SW480 (cell line): ENCODE measurements at regions not wholly inside any gene's neighbourhood (a gene's known extent, or its start where the extent isn't known, plus 50 kb on each side); places are given as distances from the start of the nearest gene placed in this dataset.
"Not testable (repeated sequence)": the region's sequence is repeated elsewhere in the genome, so short reads cannot be mapped to it uniquely, and the experiment has no call there.

Source experiments
- DNase-seq: peaks from one replicate; pipeline ENCODE4 v3.0.0-alpha.2; 2016; ENCODE audit warnings: low spot score

- no peak for DNase-seq
Observed at GRCh38 chrX:116290359-116290758, 119.8 kb downstream of the AGTR2 start.

- no peak for DNase-seq
Observed at GRCh38 chrX:116292183-116292582, 121.6 kb downstream of the AGTR2 start.

DNA sequence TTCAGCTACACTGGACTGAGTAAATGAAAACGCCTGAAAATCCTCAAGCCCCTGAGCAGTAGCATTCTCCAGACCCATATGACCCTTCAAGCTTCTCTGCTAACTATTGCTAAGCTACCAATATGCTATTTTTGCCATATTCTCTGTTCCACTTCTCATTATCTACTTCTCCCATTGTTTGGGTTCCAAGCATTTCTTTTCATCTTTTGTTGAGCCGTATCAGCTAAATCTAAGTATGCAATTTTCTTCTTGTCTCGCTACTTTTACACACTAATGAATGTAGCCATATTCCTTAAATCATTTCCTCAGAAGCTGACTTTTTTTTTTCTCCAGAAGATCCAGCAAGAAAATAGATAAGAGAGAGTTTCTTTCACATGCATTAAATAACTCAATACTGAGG is 128.4 kb downstream of the AGTR2 start:
- no peak for DNase-seq

- no peak for DNase-seq
Observed at GRCh38 chrX:116306218-116306617, 130.2 kb upstream of the SLC6A14 start.

DNA sequence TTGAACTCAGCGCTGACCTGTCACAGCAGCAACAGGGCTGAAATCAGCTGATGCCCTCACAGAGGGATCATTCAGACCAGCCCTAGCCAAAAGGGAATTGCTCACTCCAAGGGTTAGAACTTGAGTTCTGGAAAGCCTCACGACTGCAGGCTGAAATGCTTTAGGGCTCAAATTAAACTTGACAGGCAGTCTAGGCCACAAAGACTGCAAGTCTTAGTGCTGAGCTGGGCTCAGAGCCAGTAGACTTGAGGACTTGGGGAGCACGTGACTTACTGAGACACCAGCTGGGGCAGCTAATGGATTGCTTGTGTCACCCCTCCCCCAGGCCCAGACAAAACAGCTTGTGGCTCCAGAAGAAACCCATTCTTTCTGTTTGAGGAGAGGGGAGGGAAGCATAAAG is 119.0 kb upstream of the SLC6A14 start:
- no peak for DNase-seq

GRCh38 chrX:116318672-116319071 is 117.7 kb upstream of the SLC6A14 start:
- DNase-seq, result no peak

- no peak for DNase-seq
Observed at GRCh38 chrX:116321711-116322110, 114.7 kb upstream of the SLC6A14 start.

GRCh38 chrX:116332026-116332425 is 104.4 kb upstream of the SLC6A14 start:
- DNase-seq, result not testable (repeated sequence)

- not testable (repeated sequence) for DNase-seq
Observed at GRCh38 chrX:116334797-116335196, 101.6 kb upstream of the SLC6A14 start.

- no peak for DNase-seq
Observed at GRCh38 chrX:116339407-116339806, 97.0 kb upstream of the SLC6A14 start.

GRCh38 chrX:116342903-116343302 is 93.5 kb upstream of the SLC6A14 start:
- no peak for DNase-seq

GRCh38 chrX:116345958-116346357 is 90.4 kb upstream of the SLC6A14 start:
- no peak for DNase-seq

DNA sequence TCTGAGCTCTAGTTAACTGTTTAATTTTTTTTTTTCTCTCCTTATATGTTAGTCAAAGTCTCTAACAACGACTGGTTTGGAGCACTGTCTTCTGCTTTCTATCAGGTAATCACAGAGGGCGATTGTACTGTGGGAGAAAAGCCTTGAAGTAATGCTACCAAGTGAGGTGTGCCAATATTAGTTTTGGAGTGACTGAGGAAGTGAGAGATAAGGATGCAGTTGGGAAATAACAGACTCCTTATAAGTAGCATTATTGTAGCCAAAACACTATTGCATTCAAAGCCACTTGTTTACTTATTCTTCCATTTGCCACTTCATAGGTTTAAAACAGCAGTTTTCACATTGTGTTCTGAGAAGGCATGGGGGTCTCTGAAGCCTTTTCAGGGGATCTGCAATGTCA is 79.1 kb upstream of the SLC6A14 start:
- DNase-seq, result no peak

DNA sequence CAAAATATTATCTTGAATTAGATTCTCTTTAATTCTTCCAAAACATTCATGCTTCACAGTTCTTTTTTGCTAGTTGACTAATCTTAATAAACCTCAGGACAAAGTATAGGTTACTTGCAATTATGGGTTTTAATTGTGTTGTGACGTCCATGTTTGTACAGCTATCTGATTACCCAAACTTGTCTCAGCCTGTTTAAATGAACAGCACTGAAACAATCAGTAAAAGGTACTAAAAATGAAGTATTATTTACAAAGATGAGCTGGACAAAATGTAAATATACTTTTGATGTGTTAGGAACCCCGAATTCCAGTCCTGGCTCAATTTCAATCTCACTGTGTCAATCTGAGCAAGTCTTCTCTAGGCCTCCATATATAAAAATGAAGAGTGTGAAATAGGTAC is 57.4 kb upstream of the SLC6A14 start:
- no peak for DNase-seq

DNA sequence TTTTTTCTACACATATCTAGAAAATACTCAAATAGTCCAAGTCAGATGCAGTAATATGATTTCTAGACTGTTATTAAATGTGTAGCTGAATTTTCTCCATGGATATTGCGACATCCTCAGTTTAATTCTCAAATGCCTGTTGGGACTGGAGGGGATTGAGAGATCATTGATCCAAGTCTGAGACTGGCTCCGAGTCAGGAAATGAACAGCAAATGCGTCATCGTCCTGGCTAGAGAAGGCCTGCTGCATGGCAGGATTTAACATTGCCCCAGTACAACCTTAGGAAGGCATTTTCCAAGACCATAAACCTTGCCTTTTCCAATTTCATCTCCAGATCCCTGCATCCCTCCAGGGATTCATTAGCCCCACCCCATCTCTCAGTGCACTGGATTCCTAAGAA is 56.6 kb upstream of the SLC6A14 start:
- no peak for DNase-seq

- no peak for DNase-seq
Observed at GRCh38 chrX:116384406-116384954, 51.9 kb upstream of the SLC6A14 start.
